GM21737 (cell line): ENCODE measurements at regions not wholly inside any gene's neighbourhood (a gene's known extent, or its start where the extent isn't known, plus 50 kb on each side); places are given as distances from the start of the nearest gene placed in this dataset.

Source experiments
- ATAC-seq: cut with Tn5 transposase; IDR thresholded peaks from one replicate; pipeline ENCODE4 v1.9.1; 2021; ENCODE audit warnings: mild to moderate bottlenecking, moderate library complexity; ENCODE audit not compliant: unreplicated experiment

- ATAC-seq, result no peak
Observed at GRCh38 chr5:4953576-4953975, 186.6 kb upstream of the ADAMTS16 start.

- ATAC-seq, result no peak
Observed at GRCh38 chr5:4954048-4954447, 186.1 kb upstream of the ADAMTS16 start.

DNA sequence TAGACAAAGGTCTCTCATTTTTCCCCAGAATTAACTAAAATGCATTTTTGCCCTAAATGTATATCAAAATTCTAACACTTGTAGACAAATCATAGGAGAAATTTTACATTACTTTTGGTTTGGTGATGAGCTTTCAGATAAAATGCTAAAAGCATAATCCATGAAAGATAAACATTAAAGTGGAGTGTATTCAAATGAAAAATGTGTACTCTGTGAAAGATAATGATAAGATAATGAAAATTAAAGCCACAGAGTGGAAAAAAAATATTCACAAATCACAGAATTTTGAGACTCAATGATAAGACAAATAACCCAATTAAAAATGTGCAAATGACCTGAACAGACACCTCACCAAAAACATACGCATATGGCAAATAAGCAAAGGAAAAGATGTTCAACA, 176.9 kb upstream of the ADAMTS16 start:
- no peak for ATAC-seq

- no peak for ATAC-seq
Observed at GRCh38 chr5:4969351-4969750, 170.8 kb upstream of the ADAMTS16 start.

- ATAC-seq, result no peak
Observed at GRCh38 chr5:4970171-4970570, 170.0 kb upstream of the ADAMTS16 start.

DNA sequence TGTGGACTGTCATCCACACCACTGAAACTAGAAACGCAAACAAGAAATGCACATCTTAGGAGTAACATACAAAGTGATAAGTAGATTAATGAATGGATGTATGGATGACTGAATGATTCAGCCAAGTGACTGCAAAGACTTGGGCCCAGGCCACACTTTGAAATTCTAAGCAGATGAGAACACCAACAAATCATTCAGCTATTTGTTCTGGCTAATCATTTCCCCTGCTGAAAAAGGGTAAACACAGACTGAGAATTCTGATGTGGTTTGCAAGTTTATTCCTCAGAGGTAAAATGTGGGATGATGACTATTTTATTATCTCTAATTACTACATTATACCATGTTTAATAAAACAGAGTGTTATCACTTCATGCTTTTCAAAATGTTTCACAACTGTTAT, 163.2 kb upstream of the ADAMTS16 start:
- ATAC-seq, result no peak

GRCh38 chr5:4977416-4978110, 162.6 kb upstream of the ADAMTS16 start:
- no peak for ATAC-seq

- ATAC-seq, result no peak
Observed at GRCh38 chr5:4980201-4980600, 159.9 kb upstream of the ADAMTS16 start.

DNA sequence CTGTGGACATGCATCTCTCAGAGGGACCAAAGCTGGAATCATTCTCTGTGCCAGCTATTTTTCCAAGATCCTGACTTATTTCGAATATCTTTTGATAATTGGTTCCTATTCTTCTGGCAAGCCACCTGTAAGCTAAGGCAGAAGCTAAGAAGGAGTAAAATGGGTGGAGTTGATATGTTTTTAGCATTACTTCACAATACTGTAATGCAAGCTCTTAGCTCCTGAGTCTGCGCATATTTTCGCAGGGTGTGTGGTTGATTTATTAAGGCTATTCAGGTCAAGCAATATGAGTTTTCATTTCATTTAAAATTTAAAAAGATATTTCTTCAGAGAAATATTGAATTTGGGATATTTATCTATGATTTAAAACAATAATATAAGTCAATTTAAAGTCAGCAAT, 158.5 kb upstream of the ADAMTS16 start:
- no peak for ATAC-seq

GRCh38 chr5:4983701-4984100, 156.4 kb upstream of the ADAMTS16 start:
- no peak for ATAC-seq

DNA sequence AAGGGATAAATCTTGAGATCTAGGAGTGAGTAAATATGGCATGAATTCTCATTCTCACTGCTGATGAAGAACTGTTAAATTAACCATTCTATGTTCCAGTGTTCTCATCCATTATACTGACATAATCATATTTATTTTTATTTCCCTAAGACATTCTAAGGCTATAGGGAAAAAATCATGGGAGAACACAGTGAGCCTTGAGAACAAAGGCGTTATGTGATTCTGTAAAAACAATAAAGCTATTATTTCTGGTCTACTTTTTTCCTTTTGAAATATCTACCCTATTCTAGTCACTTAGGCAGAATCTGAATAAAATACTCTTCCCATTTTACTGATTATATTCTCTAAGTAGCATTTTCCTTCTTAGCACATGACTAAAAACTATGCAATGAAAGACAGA, 155.7 kb upstream of the ADAMTS16 start:
- no peak for ATAC-seq

GRCh38 chr5:4987431-4987830, 152.7 kb upstream of the ADAMTS16 start:
- no peak for ATAC-seq

DNA sequence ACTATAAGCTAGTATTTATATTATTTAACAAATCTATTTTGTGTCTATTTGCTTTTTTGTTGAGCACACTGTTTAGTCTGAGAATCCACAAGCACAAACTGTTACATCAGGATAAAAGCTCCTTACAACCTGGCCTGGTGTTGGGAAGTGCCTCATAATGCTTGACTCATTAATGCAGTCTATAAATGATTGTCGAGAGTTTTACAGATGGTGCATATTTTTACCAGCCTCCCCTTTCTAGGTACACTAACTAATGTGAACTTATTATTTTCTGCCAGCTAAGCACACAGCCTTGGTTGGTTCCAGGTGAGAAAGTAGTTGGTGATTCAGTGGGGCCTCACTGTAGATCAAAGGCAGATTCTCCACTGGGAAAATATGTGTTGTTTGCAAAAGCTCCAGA, 151.0 kb upstream of the ADAMTS16 start:
- ATAC-seq, result no peak

- no peak for ATAC-seq
Observed at GRCh38 chr5:4990017-4990416, 150.1 kb upstream of the ADAMTS16 start.

DNA sequence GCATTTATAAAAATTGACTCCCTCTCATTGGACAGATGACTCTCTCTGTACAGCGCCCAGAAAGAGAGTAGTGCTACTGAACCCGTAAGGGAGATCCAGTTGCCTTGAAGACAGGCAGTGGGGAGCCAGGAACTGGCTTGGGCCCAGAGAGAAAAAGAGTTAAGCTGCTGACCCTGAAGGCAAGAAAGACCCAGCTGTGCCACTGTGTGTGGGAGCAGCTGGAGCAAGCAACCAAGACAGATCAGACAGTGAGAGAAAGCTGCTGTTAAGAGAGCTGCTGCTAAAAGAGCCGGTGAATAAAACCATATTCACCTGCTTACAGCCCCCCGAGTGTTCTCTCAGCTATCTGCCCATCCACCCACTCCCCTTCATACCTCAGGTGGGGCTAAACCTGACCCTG, 149.7 kb upstream of the ADAMTS16 start:
- no peak for ATAC-seq

GRCh38 chr5:4991925-4992324, 148.2 kb upstream of the ADAMTS16 start:
- no peak for ATAC-seq

DNA sequence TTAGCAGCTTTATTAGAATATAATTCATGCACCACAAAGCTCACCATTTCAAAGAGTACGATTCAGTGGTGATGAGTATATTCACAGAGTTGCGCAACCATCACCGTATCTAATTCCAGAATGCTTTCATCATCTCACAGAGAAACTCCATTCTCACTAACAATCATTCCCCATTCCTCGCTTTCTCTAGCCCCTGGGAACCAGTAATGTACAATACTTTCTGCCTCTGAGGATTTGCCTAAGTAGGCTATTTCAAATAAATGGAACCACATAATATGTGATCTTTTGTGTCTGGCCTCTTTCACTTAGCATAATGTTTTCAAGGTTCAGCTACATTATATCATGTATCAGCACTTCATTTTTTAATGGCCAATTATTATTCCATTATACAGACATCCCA, 145.1 kb upstream of the ADAMTS16 start:
- no peak for ATAC-seq

GRCh38 chr5:5005353-5005752, 134.8 kb upstream of the ADAMTS16 start:
- ATAC-seq, result no peak

GRCh38 chr5:5006548-5006947, 133.6 kb upstream of the ADAMTS16 start:
- ATAC-seq, result no peak

DNA sequence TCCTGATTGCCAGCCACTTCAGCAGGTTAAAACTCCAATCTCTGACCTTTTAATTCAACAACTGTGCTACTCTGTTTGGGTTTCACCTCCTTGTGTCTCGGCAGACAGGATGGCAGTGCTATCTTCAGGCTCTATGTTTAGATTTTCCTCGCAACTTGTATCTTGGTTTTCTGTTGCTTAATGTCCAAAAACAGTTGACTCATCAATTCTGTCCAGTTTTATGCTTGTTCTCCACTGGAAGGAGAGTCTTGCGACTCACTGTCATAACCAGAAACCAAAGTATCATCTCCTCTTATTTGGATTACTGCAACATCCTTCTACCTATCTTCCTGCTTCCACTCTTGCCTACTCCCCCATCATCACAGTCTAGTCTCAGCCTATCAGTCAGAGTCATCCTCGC, 130.9 kb upstream of the ADAMTS16 start:
- no peak for ATAC-seq

- ATAC-seq, result no peak
Observed at GRCh38 chr5:5011151-5011550, 129.0 kb upstream of the ADAMTS16 start.

DNA sequence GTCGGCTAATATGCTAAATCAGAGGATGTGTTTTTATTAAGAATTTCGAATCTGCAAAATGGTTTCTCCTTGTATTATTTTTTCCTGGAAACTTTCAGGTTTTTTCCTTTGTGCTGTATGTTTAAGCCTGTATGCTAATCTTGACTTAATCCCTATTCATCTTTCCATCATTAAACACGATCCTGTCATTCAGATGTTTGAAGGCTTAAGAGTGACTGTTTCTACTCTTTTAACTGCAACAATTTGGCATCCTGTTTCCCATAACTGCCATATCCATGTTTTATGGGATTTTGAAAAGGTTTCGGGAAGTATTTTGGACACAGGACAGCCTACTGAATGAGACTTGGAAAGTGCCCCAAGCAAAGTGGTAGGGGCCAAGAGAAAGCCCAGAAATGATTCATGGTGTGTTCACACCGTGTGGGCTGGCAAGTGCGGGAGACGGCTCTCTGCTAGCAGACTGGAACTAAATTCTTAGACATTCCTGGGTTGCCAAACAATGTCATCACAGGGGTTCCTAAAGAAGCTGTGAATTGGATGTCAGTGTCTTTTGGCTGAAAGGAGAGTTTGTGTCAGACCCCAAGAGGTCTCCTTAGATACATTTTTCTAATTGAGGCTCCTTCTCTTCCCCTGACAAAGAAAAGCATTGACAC, 125.4 kb upstream of the ADAMTS16 start:
- ATAC-seq, result no peak
